ENCODE measurements at regions not wholly inside any gene's neighbourhood (a gene's known extent, or its start where the extent isn't known, plus 50 kb on each side); places are given as distances from the start of the nearest gene placed in this dataset.
"Not testable (repeated sequence)": the region's sequence is repeated elsewhere in the genome, so short reads cannot be mapped to it uniquely, and the experiment has no call there.

- H3K36me3 ChIP-seq (replicated peaks; ENCODE audit: insufficient read depth, low read length) = no peaks in the 10 kb centered on the region
- no peaks in the 10 kb centered on the region for H3K9me2 ChIP-seq (replicated peaks; ENCODE audit: insufficient read depth, low read length)
- H3K9me3 ChIP-seq (replicated peaks; ENCODE audit: insufficient read depth, low read length) = no peaks in the 10 kb centered on the region
Observed at GRCh38 chr5:21024966-21025365, 1037.0 kb upstream of the CDH18 start.

DNA sequence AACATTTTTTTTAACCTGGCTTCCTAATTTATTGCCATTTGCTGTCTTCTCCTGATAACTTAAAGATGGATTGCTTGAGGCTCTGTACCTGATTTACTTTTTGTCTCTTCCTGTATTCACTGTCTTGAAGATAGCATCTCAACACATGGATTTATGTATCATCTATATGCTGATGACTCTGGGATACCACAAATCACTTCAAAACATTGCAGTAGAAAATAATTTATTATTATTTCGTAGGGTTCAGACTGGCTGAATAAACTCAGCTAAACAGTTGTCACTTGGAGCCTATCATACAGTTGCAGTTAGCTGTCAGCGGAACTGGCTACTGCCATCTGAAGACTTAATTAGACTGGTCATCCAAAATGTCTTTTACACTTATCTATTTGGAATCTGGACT lies 1025.2 kb upstream of the CDH18 start:
- Histone ChIP-seq H3K36me3 (replicated peaks; ENCODE audit: insufficient read depth, low read length) (no peaks in the 10 kb centered on the region), H3K9me2 (replicated peaks; ENCODE audit: insufficient read depth, low read length) (no peaks in the 10 kb centered on the region), H3K79me2 (ENCODE audit: low read length) (no peaks in the 10 kb centered on the region), H2AFZ (ENCODE audit: low read length) (no peak overlapping the region), H3K4me1 (ENCODE audit: low read length) (no peaks in the 10 kb centered on the region), H3K27ac (ENCODE audit: low read length) (no peak overlapping the region), H3K4me3 (ENCODE audit: low read length) (no peak overlapping the region), H3K9ac (ENCODE audit: low read length) (no peak overlapping the region), H3K4me2 (ENCODE audit: low read depth, low read length) (no peak overlapping the region), H4K20me1 (ENCODE audit: insufficient read depth, low read length) (no peaks in the 10 kb centered on the region), H3K9me3 (replicated peaks; ENCODE audit: insufficient read depth, low read length) (no peaks in the 10 kb centered on the region), H3K27me3 (replicated peaks; ENCODE audit: insufficient read depth, low read length) (no peaks in the 10 kb centered on the region), H3F3A (ENCODE audit: insufficient read depth, low read length) (no peaks in the 10 kb centered on the region)
- no peak for DNase-seq
- TF ChIP-seq EZH2phosphoT487 (IDR thresholded peaks at IDR 0.05; ENCODE audit: low read length) (no peak), CTCF (IDR thresholded peaks at IDR 0.05; ENCODE audit: low read length) (no peak), EZH2 (optimal IDR thresholded peaks at IDR 0.05; ENCODE audit: low read depth, low read length) (no peak)

More at GRCh38 chr5:21024966-21025365, 1037.0 kb upstream of the CDH18 start:
- DNase-seq = no peak
- Histone ChIP-seq H3K4me2 (ENCODE audit: low read depth, low read length) (no peak overlapping the region), H3K27me3 (replicated peaks; ENCODE audit: insufficient read depth, low read length) (no peaks in the 10 kb centered on the region), H3K27ac (ENCODE audit: low read length) (no peak overlapping the region), H4K20me1 (ENCODE audit: insufficient read depth, low read length) (no peaks in the 10 kb centered on the region), H3F3A (ENCODE audit: insufficient read depth, low read length) (no peaks in the 10 kb centered on the region), H3K4me3 (ENCODE audit: low read length) (no peak overlapping the region), H3K9ac (ENCODE audit: low read length) (no peak overlapping the region), H3K4me1 (ENCODE audit: low read length) (no peaks in the 10 kb centered on the region), H2AFZ (ENCODE audit: low read length) (no peak overlapping the region), H3K79me2 (ENCODE audit: low read length) (no peaks in the 10 kb centered on the region)
- TF ChIP-seq EZH2phosphoT487 (IDR thresholded peaks at IDR 0.05; ENCODE audit: low read length) = no peak
- no peak for TF ChIP-seq EZH2 (optimal IDR thresholded peaks at IDR 0.05; ENCODE audit: low read depth, low read length)
- TF ChIP-seq CTCF (IDR thresholded peaks at IDR 0.05; ENCODE audit: low read length) = no peak

GRCh38 chr5:21007781-21008180 lies 1019.8 kb upstream of the CDH18 start:
- Histone ChIP-seq H3K9ac (ENCODE audit: low read length) (no peak overlapping the region), H3K79me2 (ENCODE audit: low read length) (no peaks in the 10 kb centered on the region), H3K9me2 (replicated peaks; ENCODE audit: insufficient read depth, low read length) (no peaks in the 10 kb centered on the region), H4K20me1 (ENCODE audit: insufficient read depth, low read length) (no peaks in the 10 kb centered on the region), H3K27ac (ENCODE audit: low read length) (no peak overlapping the region), H2AFZ (ENCODE audit: low read length) (no peak overlapping the region), H3K4me3 (ENCODE audit: low read length) (no peak overlapping the region), H3K4me2 (ENCODE audit: low read depth, low read length) (no peak overlapping the region), H3K9me3 (replicated peaks; ENCODE audit: insufficient read depth, low read length) (no peaks in the 10 kb centered on the region), H3K36me3 (replicated peaks; ENCODE audit: insufficient read depth, low read length) (no peaks in the 10 kb centered on the region), H3K4me1 (ENCODE audit: low read length) (no peaks in the 10 kb centered on the region), H3K27me3 (replicated peaks; ENCODE audit: insufficient read depth, low read length) (no peaks in the 10 kb centered on the region), H3F3A (ENCODE audit: insufficient read depth, low read length) (no peaks in the 10 kb centered on the region)
- no peak for TF ChIP-seq CTCF (IDR thresholded peaks at IDR 0.05; ENCODE audit: low read length)
- TF ChIP-seq EZH2 (optimal IDR thresholded peaks at IDR 0.05; ENCODE audit: low read depth, low read length) = no peak
- TF ChIP-seq EZH2phosphoT487 (IDR thresholded peaks at IDR 0.05; ENCODE audit: low read length) = no peak
- no peak for DNase-seq

DNA sequence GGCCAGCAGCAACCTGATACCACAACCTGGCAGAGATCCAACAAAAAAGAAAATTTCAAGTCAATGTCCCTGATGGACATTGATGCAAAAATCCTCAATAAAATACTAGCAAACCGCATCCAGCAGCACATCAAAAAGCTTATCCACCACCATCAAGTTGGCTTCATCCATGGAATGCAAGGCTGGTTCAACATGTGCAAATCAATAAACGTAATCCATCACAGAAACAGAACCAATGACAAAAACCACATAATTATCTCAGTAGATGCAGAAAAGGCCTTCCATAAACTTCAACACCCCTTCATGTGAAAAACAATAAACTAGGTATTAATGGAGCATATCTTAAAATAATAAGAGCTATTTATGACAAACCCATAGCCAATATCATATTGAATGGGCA lies 1000.9 kb upstream of the CDH18 start:
- not testable (repeated sequence) for H2AFZ ChIP-seq (ENCODE audit: low read length); H3K9me2 ChIP-seq (replicated peaks; ENCODE audit: insufficient read depth, low read length); H3K4me1 ChIP-seq (ENCODE audit: low read length); H3K9ac ChIP-seq (ENCODE audit: low read length); H3K4me3 ChIP-seq (ENCODE audit: low read length); H3K36me3 ChIP-seq (replicated peaks; ENCODE audit: insufficient read depth, low read length); H3K4me2 ChIP-seq (ENCODE audit: low read depth, low read length); H3K27ac ChIP-seq (ENCODE audit: low read length); H3K9me3 ChIP-seq (replicated peaks; ENCODE audit: insufficient read depth, low read length); H3K27me3 ChIP-seq (replicated peaks; ENCODE audit: insufficient read depth, low read length); H3K79me2 ChIP-seq (ENCODE audit: low read length); H3F3A ChIP-seq (ENCODE audit: insufficient read depth, low read length); H4K20me1 ChIP-seq (ENCODE audit: insufficient read depth, low read length); DNase-seq

Data from MM.1S (cell line).